ENCODE measurements at regions not wholly inside any gene's neighbourhood (a gene's known extent, or its start where the extent isn't known, plus 50 kb on each side); places are given as distances from the start of the nearest gene placed in this dataset.

- Histone ChIP-seq H3K79me2 (ENCODE audit: control insufficient read depth, insufficient read depth, low read length) (no peaks in the 10 kb centered on the region), H4K20me1 (replicated peaks; ENCODE audit: control insufficient read depth, extremely low read depth, insufficient read depth, low read length) (no peaks in the 10 kb centered on the region), H3K27ac (ENCODE audit: insufficient read depth, low read depth, low read length) (no peak overlapping the region), H3K36me3 (ENCODE audit: control insufficient read depth in 2 of 2, extremely low read depth in 1 of 2, insufficient read depth in 2 of 2, low read length in 2 of 2) (no peaks in the 10 kb centered on the region), H2AFZ (ENCODE audit: low read depth, low read length) (no peak overlapping the region), H3K4me2 (ENCODE audit: insufficient read depth, low read length) (no peak overlapping the region), H3K9me1 (replicated peaks; ENCODE audit: control insufficient read depth, extremely low read depth, insufficient read depth, low read length) (no peaks in the 10 kb centered on the region), H3K4me3 (replicated peaks in 1 of 3; ENCODE audit: insufficient read depth in 1 of 3, low read depth in 1 of 3, low read length in 3 of 3) (no peak overlapping the region), H3K9me3 (replicated peaks; ENCODE audit: control insufficient read depth, insufficient read depth, low read length) (peaks cover 2% of the 10 kb centered on the region), H3K4me1 (ENCODE audit: control insufficient read depth, extremely low read depth, insufficient read depth, low read length) (no peaks in the 10 kb centered on the region), H3K9ac (replicated peaks; ENCODE audit: extremely low read depth, insufficient read depth, low read length) (no peak overlapping the region), H3K27me3 (ENCODE audit: control insufficient read depth in 2 of 2, insufficient read depth in 2 of 2, low read length in 2 of 2) (no peaks in the 10 kb centered on the region)
- intact Hi-C loops (cut with micrococcal nuclease) (no loop called here), dilution Hi-C loops (cut with MboI; ENCODE audit: extremely low pct_ligation_motif_present, low sequenced_read_pairs) (no loop called here)
- TF ChIP-seq MYC (IDR thresholded peaks at IDR 0.05; ENCODE audit: low read depth, low read length), result no peak
- TF ChIP-seq POLR2AphosphoS5 (IDR thresholded peaks at IDR 0.05; ENCODE audit: insufficient read depth, low read depth, low read length), result no peak
- no peak for TF ChIP-seq EZH2 (IDR thresholded peaks at IDR 0.05; ENCODE audit: borderline replicate concordance, low read depth, low read length, severe bottlenecking)
- no peak for TF ChIP-seq MAX (IDR thresholded peaks at IDR 0.05; ENCODE audit: insufficient read depth, insufficient read length)
- TF ChIP-seq JUN (IDR thresholded peaks at IDR 0.05; ENCODE audit: borderline replicate concordance, insufficient read depth, insufficient read length, low read depth), result no peak
- no peak for TF ChIP-seq GATA2 (IDR thresholded peaks at IDR 0.05; ENCODE audit: insufficient read depth, insufficient read length, low read depth, low read length)
- TF ChIP-seq CTCF (IDR thresholded peaks at IDR 0.05; ENCODE audit: extremely low read depth in 1 of 2, insufficient read depth in 1 of 2, low read depth in 1 of 2, low read length in 2 of 2), result no peak
- no peak for TF ChIP-seq FOS (IDR thresholded peaks at IDR 0.05; ENCODE audit: borderline replicate concordance, insufficient read depth, low read length)
- TF ChIP-seq POLR2A (IDR thresholded peaks at IDR 0.05; ENCODE audit: low read depth, low read length), result no peak
- no TSS peak for BruUV-seq (replicated peaks)
- ChIA-PET POLR2A (no interaction called here), CTCF (no interaction called here)
- no peak for DNase-seq (ENCODE audit: low read depth, low spot score)
- no peak for FAIRE-seq
Measured at GRCh38 chr4:127214931-127215330, 417.8 kb upstream of the INTU start.
